BJ (cell line): ENCODE measurements at regions not wholly inside any gene's neighbourhood (a gene's known extent, or its start where the extent isn't known, plus 50 kb on each side); places are given as distances from the start of the nearest gene placed in this dataset.

ENCODE experiments used
- CTCF ChIA-PET: fragments of 350-600 bp; formaldehyde crosslinking; extraction: SDS; loops from one replicate; lab custom pipeline; 2021; ENCODE audit warnings: antibody characterized with exemption, inconsistent platforms; lab: Yijun Ruan, JAX
- POLR2A ChIA-PET: fragments of 300-600 bp; sonication (Branson Sonifier 250); formaldehyde crosslinking; extraction: SDS; loops from one replicate; lab custom pipeline; 2021; ENCODE audit warnings: antibody characterized with exemption; lab: Charles Lee
- DNase-seq: peaks from one replicate; pipeline ENCODE4 v3.0.0-alpha.2; 2011; ENCODE audit warnings: low read depth
- H3K27me3 ChIP-seq: 2 replicates; pipeline ENCODE4 v1.6.0; 2011; ENCODE audit warnings: low read length; ENCODE audit not compliant: control insufficient read depth, insufficient read depth
- H3K36me3 ChIP-seq: 2 replicates; pipeline ENCODE4 v1.5.1; 2011; ENCODE audit warnings: low read length; ENCODE audit not compliant: control insufficient read depth, insufficient read depth
- H3K4me3 ChIP-seq: 2 replicates; pipeline ENCODE4 v1.5.1; 2011; ENCODE audit warnings: low read depth, mild to moderate bottlenecking, control low read depth, low read length
- CTCF ChIP-seq: IDR thresholded peaks from 2 replicates; pipeline ENCODE4 v1.5.1; 2011; ENCODE audit warnings: low read depth, mild to moderate bottlenecking, control low read depth, inconsistent platforms, low read length, moderate library complexity; ENCODE audit not compliant: insufficient read depth

- Histone ChIP-seq H3K27me3 (no peaks in the 10 kb centered on the region), H3K4me3 (no peak overlapping the region), H3K36me3 (no peaks in the 10 kb centered on the region)
- no peak for TF ChIP-seq CTCF
- no peak for DNase-seq
- ChIA-PET CTCF (no interaction called here), POLR2A (no interaction called here)
Measured at GRCh38 chr10:83852146-83852545, 287.2 kb upstream of the GHITM start.

- CTCF ChIA-PET, result interaction anchor here (0.6 to 2.3 kb wide), 2 partner anchors 8 to 40 kb away, joined by 3 to 8 read pairs; no protein-coding TSS in a partner anchor
- Histone ChIP-seq H3K36me3 (no peaks in the 10 kb centered on the region), H3K27me3 (no peaks in the 10 kb centered on the region), H3K4me3 (no peak overlapping the region)
- no peak for DNase-seq
- POLR2A ChIA-PET, result no interaction called here
- no peak for TF ChIP-seq CTCF
Measured at GRCh38 chr10:83862723-83863122, 276.6 kb upstream of the GHITM start.

- DNase-seq, result no peak
- no peaks in the 10 kb centered on the region for H3K27me3 ChIP-seq
- ChIA-PET POLR2A (no interaction called here), CTCF (interaction anchor here (0.6 to 2.3 kb wide), 2 partner anchors 8 to 350 kb away, joined by 3 to 8 read pairs; no protein-coding TSS in a partner anchor)
- H3K36me3 ChIP-seq, result no peaks in the 10 kb centered on the region
- TF ChIP-seq CTCF, result no peak
- no peak overlapping the region for H3K4me3 ChIP-seq
Measured at GRCh38 chr10:83863283-83863966, 275.9 kb upstream of the GHITM start.

- CTCF ChIA-PET, result interaction anchor here (1.4 to 2.1 kb wide), 3 partner anchors 347 to 1075 kb away, joined by 3 to 26 read pairs (median 3); no protein-coding TSS in a partner anchor
- no peak for TF ChIP-seq CTCF
Measured at GRCh38 chr10:83869898-83870297, 269.4 kb upstream of the GHITM start.

DNA sequence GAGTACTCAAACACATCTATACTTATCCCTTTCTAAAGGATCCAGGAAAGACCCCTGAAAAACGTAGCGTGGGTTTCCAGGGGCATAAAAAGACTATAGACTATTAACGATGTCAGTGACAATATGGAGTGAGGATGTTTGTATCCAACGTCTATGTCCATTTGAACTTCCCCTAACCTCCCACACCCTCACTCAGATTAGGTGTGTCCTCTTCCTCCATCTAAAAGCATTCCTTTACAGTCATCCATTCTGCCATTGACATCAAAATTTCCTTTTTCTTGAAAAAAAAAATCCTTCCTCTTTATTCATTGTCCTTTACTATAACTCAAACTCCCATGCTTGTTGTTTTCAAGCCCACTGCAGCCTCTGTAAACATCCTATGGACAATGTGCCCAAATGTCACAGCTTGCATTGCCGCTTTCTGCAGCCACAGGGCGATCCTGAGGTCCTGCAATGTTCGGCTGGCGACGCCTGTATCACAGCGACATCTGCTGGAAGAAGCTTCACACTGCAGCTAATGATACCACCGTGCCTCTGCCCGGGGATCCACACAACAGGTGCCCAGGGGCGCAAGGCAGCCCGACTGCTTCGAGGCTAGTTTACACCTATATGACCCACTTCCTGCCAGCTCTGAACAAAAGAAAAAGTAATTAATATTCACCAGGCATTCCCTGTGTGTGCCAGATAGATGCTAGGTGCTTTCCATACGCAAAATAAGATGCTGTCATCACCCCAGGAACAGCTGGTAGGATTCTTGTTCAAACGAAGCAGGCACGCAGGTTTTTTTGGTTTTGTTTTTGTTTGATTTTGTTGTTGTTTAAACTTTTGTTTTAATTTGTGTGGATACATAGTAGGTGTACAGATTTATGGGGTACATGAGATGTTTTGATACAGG is 267.9 kb upstream of the GHITM start:
- Histone ChIP-seq H3K4me3 (no peak overlapping the region), H3K36me3 (no peaks in the 10 kb centered on the region), H3K27me3 (no peaks in the 10 kb centered on the region)
- no peak for DNase-seq
- CTCF ChIA-PET, result interaction anchor here (0.5 to 2.1 kb wide), 32 partner anchors 9 to 1076 kb away, joined by 3 to 26 read pairs (median 4); no protein-coding TSS in a partner anchor
- POLR2A ChIA-PET, result interaction anchor here (0.7 kb wide), 1 partner anchor 392 kb away, joined by 4 read pairs; no protein-coding TSS in a partner anchor
- TF ChIP-seq CTCF, result peak; percentile 96

More at GRCh38 chr10:83869898-83870297, 269.4 kb upstream of the GHITM start:
- H3K36me3 ChIP-seq, result no peaks in the 10 kb centered on the region
- POLR2A ChIA-PET, result no interaction called here
- H3K4me3 ChIP-seq, result no peak overlapping the region
- H3K27me3 ChIP-seq, result no peaks in the 10 kb centered on the region
- DNase-seq, result no peak
